ENCODE measurements at regions not wholly inside any gene's neighbourhood (a gene's known extent, or its start where the extent isn't known, plus 50 kb on each side); places are given as distances from the start of the nearest gene placed in this dataset.

- intact Hi-C loops (cut with micrococcal nuclease) = no loop called here
- H3K4me1 Mint-ChIP-seq = no peaks in the 10 kb centered on the region
- no peak overlapping the region for H3K27ac Mint-ChIP-seq
- H3K4me3 Mint-ChIP-seq = no peak overlapping the region
- no peak overlapping the region for H3K27ac ChIP-seq (ENCODE audit: low read depth, low read length)
- no peaks in the 10 kb centered on the region for H3K36me3 Mint-ChIP-seq
- DNase-seq = no peak
- H3K36me3 ChIP-seq (ENCODE audit: insufficient read depth, low read length) = no peaks in the 10 kb centered on the region
- ChIA-PET CTCF (ENCODE audit: partially characterized antibody) (interaction anchor here (1.8 kb wide), 1 partner anchor 167 kb away, joined by 4 read pairs; no protein-coding TSS in a partner anchor), POLR2A (ENCODE audit: partially characterized antibody) (no interaction called here)
- no peaks in the 10 kb centered on the region for H3K27me3 ChIP-seq (ENCODE audit: insufficient read depth, low read length)
- H3K9me3 ChIP-seq (ENCODE audit: control insufficient read depth in 1 of 2, low read length in 2 of 2) = no peaks in the 10 kb centered on the region
- H3K4me1 ChIP-seq (ENCODE audit: insufficient read depth, low read length) = no peaks in the 10 kb centered on the region
- peaks cover 0 to 15% (median 10%) of the 10 kb centered on the region in 8 donors for H3K9me3 Mint-ChIP-seq
- H3K4me3 ChIP-seq (ENCODE audit: low read length in 2 of 2) = no peak overlapping the region
- peaks cover 4 to 14% of the 10 kb centered on the region in 2 donors for H3K27me3 Mint-ChIP-seq
Observed at GRCh38 chr2:119049968-119050704, 108.1 kb downstream of the MARCO start.

Data from CD4-positive, alpha-beta memory T cell (primary cell).